Hepatocyte (in vitro differentiated cells): ENCODE measurements at regions not wholly inside any gene's neighbourhood (a gene's known extent, or its start where the extent isn't known, plus 50 kb on each side); places are given as distances from the start of the nearest gene placed in this dataset.

ENCODE experiments used
- DNase-seq: peaks from one replicate; pipeline ENCODE4 v3.0.0-alpha.2; 2016; ENCODE audit warnings: low spot score
- H2AFZ ChIP-seq: fragments of 200-600 bp; sonication (generic); 2 replicates; pipeline ENCODE4 v1.6.0; 2016; ENCODE audit warnings: antibody characterized with exemption, mild to moderate bottlenecking
- H3K27ac ChIP-seq: fragments of 200-600 bp; sonication (generic); 2 replicates; pipeline ENCODE4 v1.5.1; 2016; ENCODE audit warnings: mild to moderate bottlenecking
- H3K27me3 ChIP-seq: fragments of 200-600 bp; sonication (generic); 2 replicates; pipeline ENCODE4 v1.6.1; 2016
- H3K36me3 ChIP-seq: fragments of 200-600 bp; sonication (generic); replicated peaks from 2 replicates; pipeline ENCODE4 v1.5.1; 2016; ENCODE audit warnings: low read depth; ENCODE audit not compliant: insufficient read depth
- H3K4me1 ChIP-seq: fragments of 200-600 bp; sonication (generic); 2 replicates; pipeline ENCODE4 v1.5.1; 2016; ENCODE audit warnings: mild to moderate bottlenecking, moderate library complexity; ENCODE audit not compliant: insufficient read depth
- H3K4me2 ChIP-seq: fragments of 200-600 bp; sonication (generic); 2 replicates; pipeline ENCODE4 v1.6.0; 2016
- H3K4me3 ChIP-seq: fragments of 200-600 bp; sonication (generic); 2 replicates; pipeline ENCODE4 v1.5.1; 2016; ENCODE audit warnings: mild to moderate bottlenecking
- H3K79me2 ChIP-seq: fragments of 200-600 bp; sonication (generic); 2 replicates; pipeline ENCODE4 v1.6.0; 2017; ENCODE audit warnings: mild to moderate bottlenecking
- H3K9me2 ChIP-seq: fragments of 200-600 bp; sonication (generic); replicated peaks from 2 replicates; pipeline ENCODE4 v1.6.0; 2017; ENCODE audit warnings: mild to moderate bottlenecking; ENCODE audit not compliant: insufficient read depth
- H3K9me3 ChIP-seq: fragments of 200-600 bp; sonication (generic); 2 replicates; pipeline ENCODE4 v1.5.1; 2016; ENCODE audit warnings: low read depth, mild to moderate bottlenecking
- H4K20me1 ChIP-seq: fragments of 200-600 bp; sonication (generic); 2 replicates; pipeline ENCODE4 v1.6.0; 2016; ENCODE audit warnings: mild to moderate bottlenecking; ENCODE audit not compliant: insufficient read depth, poor library complexity, severe bottlenecking
- EZH2 ChIP-seq: fragments of 200-600 bp; sonication (generic); IDR thresholded peaks from 2 replicates; pipeline ENCODE4 v1.6.1; 2016; ENCODE audit warnings: antibody characterized with exemption, mild to moderate bottlenecking, borderline replicate concordance
- EZH2phosphoT487 ChIP-seq: fragments of 200-600 bp; sonication (generic); IDR thresholded peaks from one replicate; pipeline ENCODE4 v1.6.1; 2018; ENCODE audit warnings: antibody characterized with exemption, mild to moderate bottlenecking, low read depth, moderate library complexity; ENCODE audit not compliant: unreplicated experiment, severe bottlenecking
- WGBS: methylation state at CpG from one replicate; pipeline ENCODE4 v1.1.6; 2016; ENCODE audit warnings: low lambda C conversion rate; ENCODE audit errors: missing lambda C conversion rate; 5-methylcytosine and 5-hydroxymethylcytosine counted together
- TF ChIP-seq, protein P1 (sequence below): fragments of 200-600 bp; sonication (generic); IDR thresholded peaks from 2 replicates; pipeline ENCODE4 v1.5.1; 2016; ENCODE audit warnings: antibody characterized with exemption, mild to moderate bottlenecking; ENCODE audit not compliant: poor library complexity

DNA sequence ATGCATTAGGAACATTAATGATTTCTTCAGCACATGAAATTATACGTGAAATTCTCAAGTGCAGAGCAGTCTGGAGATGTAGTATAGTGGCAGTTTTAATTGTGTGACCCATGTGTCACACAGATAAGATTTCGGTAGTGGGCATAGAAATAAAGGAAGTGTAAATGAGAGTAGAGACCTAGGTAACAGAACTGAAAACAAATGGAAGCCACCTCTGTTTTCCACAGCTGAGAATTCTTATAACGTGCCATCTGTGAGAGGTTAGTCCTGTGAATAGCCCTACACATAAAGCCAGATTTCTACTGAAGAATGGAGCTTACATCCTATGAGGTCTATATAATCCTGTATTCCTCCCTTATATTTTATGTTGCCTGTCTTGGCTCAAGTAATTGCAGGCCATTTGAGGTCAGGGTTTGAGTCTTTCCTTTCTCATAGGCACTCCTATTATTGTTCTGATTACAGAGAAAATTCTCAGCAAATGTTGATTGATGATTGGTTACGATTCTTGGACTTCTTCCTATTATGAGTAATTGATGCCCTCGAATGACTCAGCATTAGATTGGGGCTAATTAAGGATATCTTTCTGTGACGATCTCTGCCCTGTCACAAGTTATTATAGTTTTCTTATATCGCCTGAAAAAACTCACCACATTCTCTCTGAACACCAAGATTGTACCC lies 258.2 kb downstream of the KIF20B start:
- H2AFZ ChIP-seq = no peak overlapping the region
- H3K36me3 ChIP-seq = no peaks in the 10 kb centered on the region
- no peaks in the 10 kb centered on the region for H3K4me1 ChIP-seq
- H3K9me3 ChIP-seq = no peaks in the 10 kb centered on the region
- WGBS = 87% methylated on average over 7 of the region's 7 CpGs
- no peak overlapping the region for H3K4me2 ChIP-seq
- no peaks in the 10 kb centered on the region for H3K79me2 ChIP-seq
- TF ChIP-seq, protein P1, sequence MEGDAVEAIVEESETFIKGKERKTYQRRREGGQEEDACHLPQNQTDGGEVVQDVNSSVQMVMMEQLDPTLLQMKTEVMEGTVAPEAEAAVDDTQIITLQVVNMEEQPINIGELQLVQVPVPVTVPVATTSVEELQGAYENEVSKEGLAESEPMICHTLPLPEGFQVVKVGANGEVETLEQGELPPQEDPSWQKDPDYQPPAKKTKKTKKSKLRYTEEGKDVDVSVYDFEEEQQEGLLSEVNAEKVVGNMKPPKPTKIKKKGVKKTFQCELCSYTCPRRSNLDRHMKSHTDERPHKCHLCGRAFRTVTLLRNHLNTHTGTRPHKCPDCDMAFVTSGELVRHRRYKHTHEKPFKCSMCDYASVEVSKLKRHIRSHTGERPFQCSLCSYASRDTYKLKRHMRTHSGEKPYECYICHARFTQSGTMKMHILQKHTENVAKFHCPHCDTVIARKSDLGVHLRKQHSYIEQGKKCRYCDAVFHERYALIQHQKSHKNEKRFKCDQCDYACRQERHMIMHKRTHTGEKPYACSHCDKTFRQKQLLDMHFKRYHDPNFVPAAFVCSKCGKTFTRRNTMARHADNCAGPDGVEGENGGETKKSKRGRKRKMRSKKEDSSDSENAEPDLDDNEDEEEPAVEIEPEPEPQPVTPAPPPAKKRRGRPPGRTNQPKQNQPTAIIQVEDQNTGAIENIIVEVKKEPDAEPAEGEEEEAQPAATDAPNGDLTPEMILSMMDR = no peak
- TF ChIP-seq EZH2 (no peak), EZH2phosphoT487 (no peak)
- H3K27me3 ChIP-seq = no peaks in the 10 kb centered on the region
- no peak for DNase-seq
- no peak overlapping the region for H3K27ac ChIP-seq
- H4K20me1 ChIP-seq = no peaks in the 10 kb centered on the region
- H3K4me3 ChIP-seq = no peak overlapping the region
- no peaks in the 10 kb centered on the region for H3K9me2 ChIP-seq

DNA sequence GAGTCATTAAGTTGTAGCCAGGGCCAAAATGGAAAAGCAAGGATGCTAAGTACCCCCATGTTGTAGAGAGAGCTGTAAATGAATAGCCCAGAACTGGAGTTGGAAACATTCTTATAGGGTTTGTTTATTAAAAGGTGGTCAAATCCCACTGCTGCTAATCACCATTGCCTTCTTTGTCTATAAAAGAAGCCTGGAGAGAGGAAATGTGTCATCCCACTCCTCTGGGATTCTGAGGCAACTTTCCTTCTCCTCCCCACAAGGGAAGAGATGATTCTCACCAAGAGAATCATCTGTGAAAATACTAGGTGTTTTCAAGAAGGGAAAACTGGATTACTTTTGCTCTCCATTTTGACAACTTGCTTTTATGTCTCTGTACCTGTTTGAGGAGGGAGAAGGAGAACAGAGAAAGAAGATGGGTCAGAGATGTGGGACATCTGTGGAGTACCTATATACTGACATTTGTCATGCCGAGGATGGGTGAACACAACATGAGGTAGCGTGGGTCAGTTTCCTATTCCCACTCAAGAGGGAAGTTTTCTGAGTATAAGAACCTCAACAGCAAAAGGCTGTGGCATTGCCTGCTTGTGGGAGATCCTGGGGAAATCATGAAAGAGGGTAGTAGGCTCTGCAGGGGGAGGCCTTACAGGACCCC lies 262.2 kb downstream of the KIF20B start:
- H2AFZ ChIP-seq = no peak overlapping the region
- no peak overlapping the region for H3K4me3 ChIP-seq
- no peaks in the 10 kb centered on the region for H3K79me2 ChIP-seq
- H3K36me3 ChIP-seq = no peaks in the 10 kb centered on the region
- no peak overlapping the region for H3K27ac ChIP-seq
- no peaks in the 10 kb centered on the region for H3K27me3 ChIP-seq
- H3K9me3 ChIP-seq = no peaks in the 10 kb centered on the region
- no peaks in the 10 kb centered on the region for H3K4me1 ChIP-seq
- H4K20me1 ChIP-seq = no peaks in the 10 kb centered on the region
- no peak overlapping the region for H3K4me2 ChIP-seq
- DNase-seq = no peak
- TF ChIP-seq EZH2 = no peak
- TF ChIP-seq, protein P1 = no peak
- no peak for TF ChIP-seq EZH2phosphoT487
- WGBS = 94% methylated on average over 2 of the region's 2 CpGs
- H3K9me2 ChIP-seq = no peaks in the 10 kb centered on the region

DNA sequence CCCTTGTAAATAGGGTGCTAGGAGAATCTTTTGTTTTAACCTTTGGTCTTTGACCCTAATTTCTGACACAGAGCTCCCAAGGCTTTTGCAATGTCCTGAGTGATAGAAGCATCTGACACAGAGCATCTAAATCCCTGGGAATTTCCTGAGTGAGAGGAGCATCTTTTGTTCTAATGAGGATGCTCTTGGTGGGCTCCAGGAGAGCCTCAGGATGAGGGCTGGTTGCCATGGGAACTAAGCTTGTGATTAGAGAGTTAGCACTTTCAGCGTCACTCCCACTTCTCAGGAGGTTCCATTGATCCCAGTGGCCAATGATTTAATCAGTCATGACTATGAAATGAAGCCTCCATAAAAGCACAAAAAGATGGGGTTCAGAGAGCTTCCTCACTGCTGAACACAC lies 264.8 kb downstream of the KIF20B start:
- Histone ChIP-seq H3K9me2 (no peaks in the 10 kb centered on the region), H3K27me3 (no peaks in the 10 kb centered on the region), H3K4me2 (no peak overlapping the region), H4K20me1 (no peaks in the 10 kb centered on the region), H3K79me2 (no peaks in the 10 kb centered on the region), H3K27ac (no peak overlapping the region), H2AFZ (no peak overlapping the region), H3K4me3 (no peak overlapping the region), H3K4me1 (no peaks in the 10 kb centered on the region), H3K9me3 (no peaks in the 10 kb centered on the region), H3K36me3 (no peaks in the 10 kb centered on the region)
- TF ChIP-seq, protein P1 = no peak
- no peak for TF ChIP-seq EZH2
- no peak for TF ChIP-seq EZH2phosphoT487
- WGBS = 75% methylated on average over 1 of the region's 1 CpG
- DNase-seq = no peak
